SK-N-SH (cell line): ENCODE measurements at regions not wholly inside any gene's neighbourhood (a gene's known extent, or its start where the extent isn't known, plus 50 kb on each side); places are given as distances from the start of the nearest gene placed in this dataset.

Experiments used
- CTCF ChIA-PET: fragments of 300-600, 350-600 bp; formaldehyde crosslinking; extraction: SDS; loops from one replicate; lab custom pipeline; 2021; lab: Yijun Ruan, JAX
- POLR2A ChIA-PET: fragments of 350-600 bp; sonication (Branson Sonifier 250); formaldehyde crosslinking; extraction: SDS; loops from one replicate; lab custom pipeline; 2020; ENCODE audit warnings: antibody characterized with exemption, inconsistent platforms; lab: Yijun Ruan, JAX
- DNase-seq: peaks from one replicate; pipeline ENCODE4 v3.0.0; 2012
- H2AFZ ChIP-seq: fragments of 200-600 bp; sonication (generic); 2 replicates; pipeline ENCODE4 v1.8.1; 2016; ENCODE audit warnings: antibody characterized with exemption, mild to moderate bottlenecking, low read depth
- H3F3A ChIP-seq: fragments of 200-600 bp; sonication (generic); replicated peaks from 2 replicates; pipeline ENCODE3; 2016; ENCODE audit warnings: antibody characterized with exemption, mild to moderate bottlenecking; ENCODE audit not compliant: insufficient read depth
- H3K27ac ChIP-seq, 2 experiments: fragments of 200-500 bp in 1 of 2; fragments of 200-600 bp in 1 of 2; sonication (Bioruptor generic) in 1 of 2; sonication (generic), shearing (Covaris generic) in 1 of 2; 2 replicates each; pipeline versions ENCODE4 v1.5.1 to v1.6.1; 2014 to 2016; ENCODE audit warnings: low read depth in 2 of 2, inconsistent platforms in 1 of 2, low read length in 1 of 2, mild to moderate bottlenecking in 1 of 2, mixed read lengths in 1 of 2
- H3K27me3 ChIP-seq: fragments of 200-600 bp; sonication (generic), shearing (Covaris generic); 2 replicates; pipeline ENCODE4 v1.6.1; 2016; ENCODE audit warnings: mixed run types; ENCODE audit not compliant: insufficient read depth
- H3K36me3 ChIP-seq, 2 experiments: fragments of 200-500 bp in 1 of 2; fragments of 200-600 bp in 1 of 2; sonication (Bioruptor generic) in 1 of 2; sonication (generic) in 1 of 2; replicated peaks in 1 of 2; 2 replicates each; pipeline versions ENCODE3 to v1.5.1; 2014 to 2016; ENCODE audit warnings: low read length in 1 of 2, mild to moderate bottlenecking in 1 of 2; ENCODE audit not compliant: insufficient read depth in 2 of 2, control insufficient read depth in 1 of 2
- H3K4me1 ChIP-seq, 2 experiments: fragments of 200-500 bp in 1 of 2; fragments of 200-600 bp in 1 of 2; sonication (Bioruptor generic) in 1 of 2; sonication (generic), shearing (Covaris generic) in 1 of 2; 2 replicates each; pipeline versions ENCODE4 v1.5.1 to v1.6.1; 2014 to 2016; ENCODE audit warnings: low read depth in 1 of 2, low read length in 1 of 2, mixed run types in 1 of 2; ENCODE audit not compliant: insufficient read depth in 2 of 2, control insufficient read depth in 1 of 2
- H3K4me2 ChIP-seq: fragments of 200-600 bp; sonication (generic), shearing (Covaris generic); 2 replicates; pipeline ENCODE4 v1.6.1; 2017; ENCODE audit warnings: mixed run types
- H3K4me3 ChIP-seq, 2 experiments: fragments of 200-500 bp in 1 of 2; fragments of 200-600 bp in 1 of 2; sonication (Bioruptor generic) in 1 of 2; sonication (generic), shearing (Covaris generic) in 1 of 2; 2 replicates each; pipeline versions ENCODE4 v1.5.1 to v1.8.1; 2014 to 2016; ENCODE audit warnings: low read depth in 2 of 2, inconsistent platforms in 1 of 2, low read length in 1 of 2, mild to moderate bottlenecking in 1 of 2, mixed read lengths in 1 of 2, moderate library complexity in 1 of 2
- H3K79me2 ChIP-seq: fragments of 200-600 bp; sonication (generic); 2 replicates; pipeline ENCODE4 v1.8.1; 2017; ENCODE audit warnings: mild to moderate bottlenecking; ENCODE audit not compliant: insufficient read depth
- H3K9ac ChIP-seq: fragments of 200-600 bp; sonication (generic); 2 replicates; pipeline ENCODE4 v1.6.1; 2017; ENCODE audit warnings: mixed run types
- H3K9me2 ChIP-seq: fragments of 200-600 bp; sonication (generic); 2 replicates; pipeline ENCODE4 v1.6.1; 2017; ENCODE audit warnings: mixed run types
- H3K9me3 ChIP-seq: fragments of 200-600 bp; sonication (generic); 2 replicates; pipeline ENCODE4 v1.6.1; 2017; ENCODE audit warnings: mixed run types, mild to moderate bottlenecking, moderate library complexity
- H4K20me1 ChIP-seq: fragments of 200-600 bp; sonication (generic); 2 replicates; pipeline ENCODE4 v1.6.1; 2017; ENCODE audit warnings: mild to moderate bottlenecking, mixed run types; ENCODE audit not compliant: insufficient read depth
- CHD2 ChIP-seq: fragments of 150-350 bp; IDR thresholded peaks from 2 replicates; pipeline ENCODE4 v1.6.1; 2018; ENCODE audit warnings: low read length; ENCODE audit not compliant: partially characterized antibody
- CTCF ChIP-seq: fragments of 200-600 bp; sonication (generic); IDR thresholded peaks from 2 replicates; pipeline ENCODE4 v1.6.1; 2017; ENCODE audit warnings: antibody characterized with exemption, mild to moderate bottlenecking, moderate library complexity
- FOSL2 ChIP-seq: IDR thresholded peaks from 2 replicates; pipeline ENCODE4 v1.4.0; 2012; ENCODE audit warnings: low read depth, mild to moderate bottlenecking, moderate library complexity, borderline replicate concordance
- FOXM1 ChIP-seq: IDR thresholded peaks from 2 replicates; pipeline ENCODE4 v1.4.0; 2012; ENCODE audit warnings: low read depth, mild to moderate bottlenecking
- JUND ChIP-seq: IDR thresholded peaks from 2 replicates; pipeline ENCODE4 v1.4.0; 2012
- POLR2AphosphoS5 ChIP-seq: IDR thresholded peaks from 2 replicates; pipeline ENCODE4 v1.6.1; 2012; ENCODE audit warnings: low read depth, low read length
- RAD21 ChIP-seq: IDR thresholded peaks from 2 replicates; pipeline ENCODE4 v1.6.1; 2012; ENCODE audit warnings: mild to moderate bottlenecking, low read length
- SMC3 ChIP-seq: IDR thresholded peaks from 2 replicates; pipeline ENCODE4 v1.6.1; 2012; ENCODE audit warnings: low read depth, low read length, improper control_type of control experiment
- TAF1 ChIP-seq: IDR thresholded peaks from 2 replicates; pipeline ENCODE4 v1.6.1; 2012; ENCODE audit warnings: low read depth, mild to moderate bottlenecking, low read length, moderate library complexity, borderline replicate concordance
- USF1 ChIP-seq: IDR thresholded peaks from 2 replicates; pipeline ENCODE4 v1.4.0; 2012; ENCODE audit warnings: low read depth, borderline replicate concordance
- USF2 ChIP-seq: fragments of 150-350 bp; IDR thresholded peaks from 2 replicates; pipeline ENCODE4 v1.6.1; 2017; ENCODE audit warnings: antibody characterized with exemption, low read length, low read depth, borderline replicate concordance
- WGBS: methylation state at CpG from one replicate; pipeline ENCODE4 v1.1.6; 2017; ENCODE audit warnings: low lambda C conversion rate; 5-methylcytosine and 5-hydroxymethylcytosine counted together

DNA sequence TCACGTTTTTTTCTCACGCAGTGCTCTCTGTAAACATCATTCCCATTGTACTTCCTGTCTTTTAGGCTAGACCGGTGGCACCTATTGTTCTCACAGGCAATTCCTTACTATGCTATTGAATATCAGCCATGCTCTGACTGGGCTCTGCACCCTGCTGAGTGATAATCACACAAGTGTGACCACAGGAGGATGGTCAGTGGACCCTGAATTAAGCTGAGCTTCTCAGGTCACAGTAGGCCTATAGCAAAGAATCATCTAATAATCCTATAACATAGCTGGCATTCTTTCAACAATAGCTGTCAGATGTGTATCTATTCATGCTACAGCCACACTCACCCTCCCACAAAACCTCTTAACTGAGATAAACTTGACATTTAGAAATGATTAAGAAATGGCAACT, 2399.8 kb upstream of the TENM3 start:
- no peak overlapping the region for H3K27ac ChIP-seq
- no peaks in the 10 kb centered on the region for H3K4me1 ChIP-seq
- H4K20me1 ChIP-seq: no peaks in the 10 kb centered on the region
- H3K27me3 ChIP-seq: no peaks in the 10 kb centered on the region
- ChIA-PET CTCF (no interaction called here), POLR2A (no interaction called here)
- H3K9ac ChIP-seq: no peak overlapping the region
- no peak for DNase-seq
- H3K36me3 ChIP-seq: no peaks in the 10 kb centered on the region
- TF ChIP-seq CHD2: no peak
- TF ChIP-seq FOSL2: no peak
- TF ChIP-seq FOXM1: no peak
- no peak for TF ChIP-seq USF2
- no peak for TF ChIP-seq JUND
- no peak for TF ChIP-seq SMC3
- no peak for TF ChIP-seq CTCF
- no peak for TF ChIP-seq POLR2AphosphoS5
- TF ChIP-seq TAF1: no peak
- no peak for TF ChIP-seq RAD21
- TF ChIP-seq USF1: no peak
- no peaks in the 10 kb centered on the region for H3K79me2 ChIP-seq
- H3F3A ChIP-seq: no peaks in the 10 kb centered on the region
- 19% methylated on average over 3 of the region's 3 CpGs for WGBS
- no peaks in the 10 kb centered on the region for H3K9me3 ChIP-seq
- H3K4me3 ChIP-seq: no peak overlapping the region
- H2AFZ ChIP-seq: no peak overlapping the region
- no peaks in the 10 kb centered on the region for H3K9me2 ChIP-seq
- H3K4me2 ChIP-seq: no peak overlapping the region

- no peaks in the 10 kb centered on the region for H3K27me3 ChIP-seq
- no peaks in the 10 kb centered on the region for H3K36me3 ChIP-seq
- H3F3A ChIP-seq: no peaks in the 10 kb centered on the region
- no peak for DNase-seq
- H3K79me2 ChIP-seq: no peaks in the 10 kb centered on the region
- no peak overlapping the region for H2AFZ ChIP-seq
- CTCF ChIA-PET: no interaction called here
- WGBS: 20% methylated on average over 3 of the region's 3 CpGs
- no peaks in the 10 kb centered on the region for H4K20me1 ChIP-seq
- H3K9me3 ChIP-seq: no peaks in the 10 kb centered on the region
- H3K27ac ChIP-seq: no peak overlapping the region
- no peak overlapping the region for H3K4me2 ChIP-seq
- TF ChIP-seq FOSL2: no peak
- TF ChIP-seq USF1: peak; percentile 32; the same call in 1 of the 2 replicates
- TF ChIP-seq, all 33 proteins: peak for 1
- Histone ChIP-seq H3K9ac (no peak overlapping the region), H3K4me1 (no peaks in the 10 kb centered on the region), H3K9me2 (no peaks in the 10 kb centered on the region), H3K4me3 (no peak overlapping the region)
- POLR2A ChIA-PET: no interaction called here
Measured at GRCh38 chr4:179855469-179855868, 2387.7 kb upstream of the TENM3 start.
